HG02642 (cell line): ENCODE measurements at regions not wholly inside any gene's neighbourhood (a gene's known extent, or its start where the extent isn't known, plus 50 kb on each side); places are given as distances from the start of the nearest gene placed in this dataset.

Experiments used
- ATAC-seq: cut with Tn5 transposase; IDR thresholded peaks from one replicate; pipeline ENCODE4 v1.9.1; 2021; ENCODE audit warnings: mild to moderate bottlenecking; ENCODE audit not compliant: unreplicated experiment, poor library complexity

DNA sequence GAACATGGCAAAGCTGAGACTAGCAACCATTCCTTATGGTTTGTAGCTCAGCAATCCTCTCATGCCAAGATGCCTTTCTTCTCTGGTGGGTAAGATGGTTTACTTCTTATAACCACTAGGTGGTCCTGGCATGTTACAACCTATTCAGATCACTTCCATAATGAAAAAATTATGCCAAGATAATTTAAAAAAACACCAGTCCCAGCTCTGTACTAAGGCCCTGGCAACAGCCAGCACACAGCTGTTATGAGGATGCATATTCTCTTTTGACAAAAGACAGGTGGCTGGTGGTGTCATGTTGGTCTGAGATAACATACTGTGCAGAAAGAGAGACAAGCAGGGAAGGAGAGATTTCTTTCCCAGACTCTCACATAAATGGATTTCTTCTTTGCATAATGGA, 65.7 kb upstream of the FRMD4B start:
- ATAC-seq, result no peak

DNA sequence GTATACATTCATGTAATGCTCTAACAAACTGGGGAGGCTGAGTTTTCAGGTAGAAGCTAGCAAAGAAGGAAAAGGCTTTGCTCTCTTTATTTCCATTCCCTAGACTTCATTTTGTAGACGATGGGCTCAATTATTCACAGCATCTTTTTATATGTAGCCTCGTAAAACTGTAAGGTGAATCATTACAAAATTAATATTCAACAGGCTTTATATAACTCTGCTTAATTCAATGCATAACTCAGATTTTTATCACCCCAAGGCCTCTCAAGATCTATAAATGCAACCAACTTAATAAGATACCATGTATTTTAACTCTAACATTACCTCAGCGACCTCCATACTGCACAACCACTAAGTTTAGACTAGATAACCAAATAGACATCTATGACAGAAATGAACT, 63.0 kb upstream of the FRMD4B start:
- no peak for ATAC-seq

DNA sequence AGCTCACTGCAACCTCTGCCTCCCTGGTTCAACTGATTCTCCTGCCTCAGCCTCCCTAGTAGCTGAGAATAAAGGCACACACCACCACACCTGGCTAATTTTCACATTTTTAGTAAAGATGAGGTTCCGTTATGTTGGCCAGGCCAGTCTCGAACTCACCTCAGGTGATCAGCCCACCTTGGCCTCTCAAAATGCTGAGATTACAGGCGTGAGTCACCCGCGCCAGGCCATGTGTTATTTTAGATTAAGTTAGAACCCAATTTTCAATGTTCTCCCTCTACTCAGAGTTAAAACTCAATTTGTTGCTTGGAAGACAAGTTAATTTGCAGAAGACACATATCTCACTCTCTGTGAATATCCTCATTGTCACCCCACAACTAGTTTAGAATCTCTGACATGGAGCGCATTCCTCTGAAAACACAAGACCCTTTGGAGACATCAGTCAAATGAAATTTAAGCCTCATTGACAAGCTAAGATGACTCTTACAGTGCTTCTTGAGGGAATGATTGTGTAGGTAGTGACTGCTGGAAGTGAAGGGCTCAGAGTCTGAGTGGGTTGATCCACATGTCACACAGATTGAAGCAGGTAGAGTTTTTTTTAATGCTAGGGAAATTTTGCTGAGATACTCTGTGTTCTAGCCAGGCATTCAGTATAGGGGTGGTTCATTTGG, 60.6 kb upstream of the FRMD4B start:
- no peak for ATAC-seq

DNA sequence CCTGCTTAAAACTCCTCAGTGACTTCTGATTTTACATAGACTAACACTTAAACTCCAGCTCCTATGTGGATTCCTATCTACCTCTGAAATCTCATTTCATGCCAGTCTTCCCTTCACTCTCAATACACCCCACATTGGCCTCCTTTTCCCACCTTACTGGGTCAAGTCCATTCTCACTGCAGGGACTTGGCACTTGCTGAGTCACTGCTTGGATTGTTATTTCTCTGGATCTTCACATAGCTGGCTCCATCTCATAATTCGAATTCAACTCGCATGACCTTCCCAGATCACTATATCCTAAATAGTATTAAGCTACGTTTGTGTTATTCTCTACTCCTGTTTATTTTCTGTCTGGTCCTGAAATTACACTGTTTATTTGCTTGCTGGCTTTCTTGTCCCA, 59.6 kb upstream of the FRMD4B start:
- ATAC-seq, result no peak

DNA sequence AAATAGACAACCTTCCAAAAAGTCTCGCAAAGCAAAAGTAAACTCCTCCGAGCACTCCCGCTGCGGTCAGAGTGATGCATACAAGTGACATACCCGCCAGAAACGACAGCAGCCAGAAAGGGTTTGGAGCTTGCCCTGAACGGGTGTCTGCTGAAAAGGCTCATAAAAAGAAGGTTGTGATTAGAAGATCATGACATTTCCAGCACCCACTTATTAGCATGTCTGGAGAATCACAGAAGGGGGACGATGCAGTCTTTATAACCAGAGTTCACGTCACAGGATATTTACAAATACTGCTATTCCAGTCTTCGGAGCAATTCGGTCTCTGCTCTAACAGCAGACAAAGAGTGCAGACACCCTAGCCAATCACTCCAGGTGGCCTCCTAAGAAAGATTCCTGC, 59.1 kb upstream of the FRMD4B start:
- ATAC-seq, result no peak

DNA sequence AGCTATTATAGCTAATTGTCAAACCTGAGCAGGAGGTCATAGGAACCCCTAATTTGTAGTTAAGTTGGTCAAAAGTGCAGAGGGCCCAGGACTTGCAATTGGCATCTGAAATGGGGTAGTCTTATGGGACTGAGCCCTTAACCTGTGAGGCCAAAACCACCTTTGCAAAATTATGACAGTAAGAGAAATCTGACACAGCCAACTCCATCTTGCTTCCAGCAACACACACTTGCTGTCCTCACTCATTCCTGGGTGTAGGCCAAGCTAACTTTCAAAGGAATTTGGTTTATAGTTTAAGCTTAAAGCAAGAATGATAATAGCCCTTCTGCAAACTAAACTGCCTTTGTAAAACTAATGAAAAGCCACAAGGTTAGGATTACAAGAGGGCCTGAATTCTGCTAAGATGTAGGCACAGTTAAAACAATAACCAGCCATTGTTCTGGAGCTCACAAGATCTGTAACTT, 57.6 kb upstream of the FRMD4B start:
- ATAC-seq, result no peak

DNA sequence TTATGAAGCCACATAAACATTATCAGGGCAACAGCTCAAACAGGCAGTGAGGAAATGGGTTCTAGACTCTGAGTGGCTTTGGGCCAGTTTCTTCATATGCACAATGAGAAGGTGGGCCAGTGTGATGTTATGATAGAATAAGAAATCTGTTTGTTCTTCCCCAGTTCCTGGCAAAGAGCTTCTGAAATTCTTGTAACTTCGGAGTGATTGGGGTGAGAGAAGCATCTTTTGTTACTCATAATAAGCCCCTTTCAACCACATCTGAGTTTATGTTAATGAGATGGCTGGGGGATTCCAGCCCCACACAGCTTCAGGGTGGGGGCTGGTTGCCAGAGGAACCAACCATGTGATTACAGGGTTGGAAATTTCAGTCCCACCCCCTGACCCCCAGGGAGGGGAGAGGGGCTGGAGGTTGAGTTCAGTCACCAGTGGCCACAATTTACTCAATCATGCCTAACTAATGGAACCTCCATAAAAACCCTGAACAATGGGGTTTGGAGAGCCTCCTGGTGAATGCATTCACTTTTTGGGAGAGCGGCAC, 57.0 kb upstream of the FRMD4B start:
- peak; percentile 69 for ATAC-seq

DNA sequence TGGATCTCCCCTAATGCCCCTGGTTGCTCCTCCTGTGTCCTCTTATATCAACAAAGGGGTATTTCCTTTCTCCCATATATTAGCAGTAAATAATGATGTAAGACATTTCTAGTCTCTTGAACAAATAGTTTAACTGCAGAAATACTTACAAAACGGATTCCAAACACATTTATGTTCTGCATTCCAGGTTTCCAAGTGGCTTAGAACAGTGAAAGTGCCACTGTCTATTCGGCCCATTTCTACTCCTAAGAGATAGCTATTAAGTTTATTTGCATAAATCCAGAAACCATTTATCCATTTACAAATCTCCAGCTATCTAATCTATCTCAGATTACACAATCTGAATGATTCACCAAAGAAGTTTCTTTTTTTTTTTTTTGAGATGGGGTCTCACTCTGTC, 55.8 kb upstream of the FRMD4B start:
- ATAC-seq, result no peak

DNA sequence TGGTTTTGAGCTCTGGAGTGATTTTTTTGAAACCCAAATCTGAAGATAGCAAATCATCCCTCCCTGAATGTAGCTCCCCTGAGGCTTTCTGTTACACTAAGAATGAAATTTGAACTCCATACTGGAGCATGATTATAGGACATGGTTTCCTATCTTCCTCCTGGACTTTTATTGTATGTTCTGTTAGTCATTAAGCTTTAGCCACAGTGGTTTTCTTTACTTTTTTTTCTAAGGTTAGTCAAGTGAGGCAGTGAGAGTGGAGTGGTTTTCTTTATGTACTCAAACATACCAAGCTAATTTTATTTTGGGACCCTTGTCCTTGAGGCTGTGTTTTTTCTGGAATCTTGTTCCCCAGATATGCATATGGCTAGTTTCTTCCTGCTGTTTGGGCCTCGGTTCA, 55.2 kb upstream of the FRMD4B start:
- no peak for ATAC-seq

DNA sequence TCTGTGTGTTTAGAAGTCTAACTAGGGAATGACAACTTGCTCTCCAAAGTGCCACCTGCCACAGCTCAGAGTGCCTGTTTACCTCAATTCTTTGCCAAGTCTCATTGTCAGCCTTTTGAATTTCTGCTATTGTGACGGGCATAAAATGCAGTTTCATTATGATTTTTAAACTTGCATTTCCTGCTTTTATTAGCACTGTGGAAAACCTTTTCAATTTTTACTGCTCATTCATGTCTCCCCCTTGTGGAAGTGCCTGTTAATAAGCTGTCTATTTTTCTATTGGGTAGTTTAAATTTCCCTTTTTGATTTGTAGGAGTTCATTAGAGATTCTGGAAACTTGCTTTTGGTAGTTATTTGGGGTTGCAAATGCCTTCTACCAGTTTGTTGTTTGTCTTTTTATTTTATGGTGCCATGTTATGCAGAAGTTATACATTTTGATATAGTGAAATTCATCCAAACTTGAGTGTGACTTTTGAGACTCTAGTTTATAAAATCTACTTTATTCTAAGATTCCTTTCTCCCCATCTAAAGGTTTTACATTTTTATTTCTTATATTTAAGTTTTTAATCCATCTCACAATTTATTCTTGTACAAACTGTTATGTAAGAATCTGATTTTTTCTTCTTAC, 53.9 kb upstream of the FRMD4B start:
- ATAC-seq, result no peak

DNA sequence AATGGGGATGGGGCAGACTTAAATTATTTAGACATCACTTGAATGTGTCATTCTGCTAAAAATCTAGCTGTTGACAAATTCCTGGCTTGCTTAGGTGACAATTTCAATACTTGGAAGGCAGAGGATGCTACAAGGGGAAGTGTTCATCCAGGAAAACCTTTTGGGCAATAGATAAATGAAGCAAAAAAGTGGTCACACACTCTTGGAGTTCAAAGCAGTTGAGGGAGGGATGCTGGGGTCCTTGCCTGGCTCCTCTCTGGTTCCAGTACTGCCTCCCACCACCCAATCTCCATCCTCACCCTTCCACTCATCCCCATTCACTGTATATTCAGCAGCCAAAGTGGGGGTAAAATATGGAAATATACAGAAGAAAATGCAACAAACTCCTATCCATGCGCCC, 52.6 kb upstream of the FRMD4B start:
- ATAC-seq, result no peak

DNA sequence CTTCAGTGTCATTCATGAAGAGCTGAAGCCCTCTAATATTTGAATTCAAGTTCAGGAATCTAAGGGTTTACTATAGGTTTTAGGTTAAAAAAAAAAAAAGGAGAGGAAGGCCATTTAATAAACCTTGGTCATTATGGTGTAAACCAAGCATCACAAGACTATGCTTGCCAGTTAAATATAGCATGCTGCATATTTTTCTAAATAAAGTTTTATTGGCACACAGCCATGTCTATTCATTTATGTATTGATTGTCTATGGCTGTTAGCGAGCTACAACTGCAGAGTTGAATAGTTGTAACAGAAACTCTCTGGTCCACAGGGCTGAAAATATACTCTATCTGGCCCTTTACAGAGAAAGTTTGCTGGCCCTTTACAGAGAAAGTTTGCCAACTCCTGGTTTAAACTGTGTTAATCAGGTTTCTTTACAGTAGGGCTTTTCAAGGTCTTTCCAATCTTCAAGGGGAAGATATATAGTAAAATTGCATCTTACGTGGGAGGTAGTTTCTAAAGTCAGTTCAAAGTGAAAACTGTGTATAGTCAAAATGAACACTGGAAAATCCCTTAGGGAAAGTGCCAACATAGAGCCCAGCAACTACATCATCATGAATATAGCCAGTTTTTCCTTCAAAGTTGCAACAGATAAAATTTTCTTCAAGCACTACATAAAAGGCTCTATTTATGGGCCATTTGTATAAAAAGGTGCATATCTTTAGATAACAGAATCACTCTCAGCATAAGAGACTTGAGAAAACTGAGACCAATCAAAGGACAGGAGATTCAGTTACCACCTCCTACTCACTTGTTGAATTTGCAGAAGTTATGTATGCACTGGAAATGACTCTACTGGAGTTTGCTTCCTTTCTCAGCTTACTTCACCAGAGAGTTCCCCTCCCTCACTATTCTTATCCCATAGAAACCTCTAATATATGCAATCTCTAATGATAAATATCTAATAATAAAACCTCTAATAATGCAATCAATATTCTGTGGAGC, 49.7 kb upstream of the FRMD4B start:
- ATAC-seq, result peak; percentile 67
